Nucleus accumbens (tissue), 56 donors: ENCODE measurements at regions not wholly inside any gene's neighbourhood (a gene's known extent, or its start where the extent isn't known, plus 50 kb on each side); places are given as distances from the start of the nearest gene placed in this dataset.

Source experiments
- DNase-seq, 56 donors: peaks; one replicate each; lab custom pipeline; 2025; lab: John Stamatoyannopoulos, UW

DNA sequence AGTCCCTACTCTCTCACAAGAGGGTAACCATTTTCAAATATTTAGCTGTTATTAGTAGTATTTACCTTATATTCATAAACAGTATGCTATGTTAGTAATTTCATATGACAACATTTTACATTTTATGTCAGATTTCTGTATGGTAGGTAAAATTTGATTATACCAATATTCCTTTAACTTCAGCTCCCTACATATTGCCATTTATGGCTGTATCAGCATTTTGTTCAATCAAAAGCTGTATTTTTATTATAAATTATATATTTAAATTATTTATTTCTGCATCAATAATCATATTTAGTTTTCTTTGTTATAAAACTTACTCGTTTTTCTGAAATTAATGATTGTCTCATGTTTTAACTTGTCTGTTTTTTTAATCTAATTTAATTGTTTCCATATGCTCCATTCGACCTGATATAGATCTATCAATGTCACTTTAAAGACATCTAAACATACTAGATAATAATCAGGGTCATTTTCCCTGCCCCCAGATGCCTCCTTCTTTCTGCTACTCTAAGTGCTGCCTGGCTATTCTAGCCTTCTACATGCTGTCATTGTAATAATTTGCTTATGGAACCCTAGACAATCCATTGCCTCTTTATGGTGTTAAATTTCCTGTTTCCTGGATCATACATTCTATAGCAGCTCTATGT lies 1976.7 kb upstream of the ADGRL3 start:
- DNase-seq: no peak

DNA sequence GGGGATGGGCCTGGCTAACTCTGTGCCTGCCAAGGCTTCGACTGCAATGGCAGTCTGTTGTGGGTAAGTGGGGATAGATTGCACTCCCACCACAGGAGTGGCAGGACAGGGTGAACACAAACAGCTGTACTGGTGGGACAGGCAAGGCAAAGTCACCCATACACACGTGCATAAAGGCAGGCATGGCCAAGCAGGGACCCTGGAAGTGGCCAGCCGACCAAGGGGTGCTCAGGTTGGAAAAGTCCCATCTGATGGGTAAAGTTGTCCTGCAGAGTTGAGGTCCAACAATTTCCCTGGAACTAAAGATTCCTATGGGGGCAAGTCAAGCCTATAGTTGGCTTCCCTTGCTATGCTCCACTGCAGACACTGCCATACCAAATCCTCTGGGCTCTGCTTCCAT lies 1961.9 kb upstream of the ADGRL3 start:
- no peak for DNase-seq

- DNase-seq: no peak
Observed at GRCh38 chr4:59240011-59240410, 1960.1 kb upstream of the ADGRL3 start.

DNA sequence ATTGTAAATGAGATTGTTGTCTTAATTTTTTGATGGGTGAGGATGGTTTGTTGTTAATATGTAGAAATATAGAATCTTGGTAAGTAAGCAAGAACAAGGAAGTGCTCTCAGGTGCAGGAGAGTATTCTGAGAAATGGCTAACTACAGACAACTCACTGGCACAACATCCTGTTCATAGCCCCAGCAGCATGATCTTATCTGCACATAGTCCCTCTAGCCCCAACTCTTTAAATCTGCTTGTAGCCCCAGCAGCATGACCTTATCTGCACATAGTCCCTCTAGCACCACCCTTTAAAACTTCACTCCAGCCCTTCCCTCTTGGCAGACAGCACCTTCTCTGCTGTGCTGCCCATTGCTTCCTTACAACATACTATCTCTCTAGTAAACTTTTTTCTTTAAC lies 1957.1 kb upstream of the ADGRL3 start:
- no peak for DNase-seq

GRCh38 chr4:59247032-59247431 lies 1953.1 kb upstream of the ADGRL3 start:
- no peak for DNase-seq

DNA sequence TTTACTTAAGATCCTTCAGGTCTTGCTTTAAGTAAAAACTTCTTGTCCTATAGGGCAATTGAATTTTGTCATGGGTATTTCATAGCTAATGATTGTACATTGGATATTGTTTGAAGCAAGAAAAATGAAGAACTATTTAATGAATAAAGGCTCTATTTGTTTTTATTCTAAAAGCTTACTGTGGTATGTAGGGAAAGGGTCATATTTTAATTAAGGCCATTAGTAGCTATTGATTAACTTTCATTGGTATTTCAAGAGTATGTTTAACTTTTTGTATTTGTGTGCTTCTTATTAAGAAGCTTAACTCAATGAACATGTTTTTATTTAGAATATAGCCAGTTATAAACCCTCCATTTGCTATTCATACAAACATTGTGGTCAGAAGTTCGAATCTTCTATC lies 1951.8 kb upstream of the ADGRL3 start:
- no peak for DNase-seq

- no peak for DNase-seq
Observed at GRCh38 chr4:59249110-59249509, 1951.0 kb upstream of the ADGRL3 start.

GRCh38 chr4:59258002-59258401 lies 1942.1 kb upstream of the ADGRL3 start:
- DNase-seq: no peak

GRCh38 chr4:59307609-59308008 lies 1892.5 kb upstream of the ADGRL3 start:
- DNase-seq: no peak

- DNase-seq: no peak
Observed at GRCh38 chr4:59314637-59315036, 1885.5 kb upstream of the ADGRL3 start.

DNA sequence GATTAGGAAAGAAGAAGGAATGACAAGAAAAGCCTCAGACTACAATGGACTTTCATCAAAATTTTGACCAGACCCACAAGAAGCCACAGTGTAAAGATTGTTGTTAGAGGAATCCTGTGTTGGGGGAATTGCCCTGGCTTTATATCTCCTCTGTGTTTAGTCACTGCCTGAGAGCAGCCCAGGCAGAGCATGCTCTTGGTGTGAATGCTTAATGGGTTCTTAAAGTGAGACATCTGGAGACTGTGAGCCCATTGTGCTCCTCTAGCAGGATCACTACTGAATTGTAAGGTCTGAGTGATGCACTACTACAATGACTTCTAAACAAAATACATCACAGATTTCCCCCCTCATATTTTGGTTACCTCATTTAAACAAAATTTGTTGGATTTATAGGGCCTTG lies 1860.5 kb upstream of the ADGRL3 start:
- peak in 21 of 56 donors; percentile 1 to 41 (median 5) for DNase-seq

- DNase-seq: no peak
Observed at GRCh38 chr4:59341506-59341905, 1858.6 kb upstream of the ADGRL3 start.

- no peak for DNase-seq
Observed at GRCh38 chr4:59348949-59349348, 1851.2 kb upstream of the ADGRL3 start.

DNA sequence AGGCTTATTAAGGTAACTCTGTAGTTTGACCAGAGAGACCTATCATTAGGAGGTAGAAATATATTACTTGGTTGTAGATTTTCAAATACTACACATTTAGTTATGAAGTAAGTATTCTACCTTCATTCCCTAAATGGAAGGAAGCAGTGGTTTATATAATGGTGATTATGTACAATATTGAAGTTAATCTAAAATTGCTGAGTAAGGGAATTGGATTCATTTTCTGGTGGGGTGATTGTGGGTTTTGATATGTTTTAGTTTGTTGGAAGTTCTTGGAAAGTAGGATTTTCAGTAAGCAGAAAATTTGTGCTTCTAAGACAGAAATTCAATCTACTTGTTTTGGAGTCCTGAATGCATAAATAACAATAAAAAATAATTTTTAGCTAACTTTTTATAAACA lies 1830.9 kb upstream of the ADGRL3 start:
- DNase-seq: no peak

GRCh38 chr4:59374416-59374815 lies 1825.7 kb upstream of the ADGRL3 start:
- no peak for DNase-seq

DNA sequence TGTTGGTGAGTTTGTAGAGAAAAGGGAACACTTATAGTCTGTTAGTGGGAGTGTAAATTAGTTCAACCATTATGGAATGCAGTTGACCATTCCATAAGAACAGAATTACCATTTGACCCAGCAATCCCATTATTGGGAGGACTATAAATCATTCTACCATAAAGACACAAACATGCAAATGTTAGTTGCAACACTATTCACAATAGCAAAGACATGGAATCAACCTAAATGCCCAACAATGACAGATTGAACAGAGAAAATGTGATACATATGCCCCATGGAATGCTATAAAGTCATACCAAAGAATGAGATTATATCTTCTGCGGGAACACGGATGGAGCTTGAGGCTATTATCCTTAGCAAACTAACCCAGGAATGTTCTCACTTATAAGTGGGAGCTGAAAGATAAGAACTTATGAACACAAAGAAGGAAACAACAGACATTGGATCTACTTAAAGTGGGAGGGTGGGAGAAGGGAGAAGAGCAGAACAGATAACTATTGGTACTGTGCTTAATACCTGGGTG lies 1819.2 kb upstream of the ADGRL3 start:
- no peak for DNase-seq

GRCh38 chr4:59381591-59381990 lies 1818.5 kb upstream of the ADGRL3 start:
- DNase-seq: no peak

GRCh38 chr4:59387759-59388758 lies 1812.1 kb upstream of the ADGRL3 start:
- DNase-seq: no peak

GRCh38 chr4:59393780-59394179 lies 1806.3 kb upstream of the ADGRL3 start:
- DNase-seq: no peak

- DNase-seq: no peak
Observed at GRCh38 chr4:59400334-59400733, 1799.8 kb upstream of the ADGRL3 start.

- DNase-seq: no peak
Observed at GRCh38 chr4:59409647-59410046, 1790.5 kb upstream of the ADGRL3 start.

GRCh38 chr4:59412739-59413138 lies 1787.4 kb upstream of the ADGRL3 start:
- no peak for DNase-seq
